ENCODE measurements at regions not wholly inside any gene's neighbourhood (a gene's known extent, or its start where the extent isn't known, plus 50 kb on each side); places are given as distances from the start of the nearest gene placed in this dataset.

DNA sequence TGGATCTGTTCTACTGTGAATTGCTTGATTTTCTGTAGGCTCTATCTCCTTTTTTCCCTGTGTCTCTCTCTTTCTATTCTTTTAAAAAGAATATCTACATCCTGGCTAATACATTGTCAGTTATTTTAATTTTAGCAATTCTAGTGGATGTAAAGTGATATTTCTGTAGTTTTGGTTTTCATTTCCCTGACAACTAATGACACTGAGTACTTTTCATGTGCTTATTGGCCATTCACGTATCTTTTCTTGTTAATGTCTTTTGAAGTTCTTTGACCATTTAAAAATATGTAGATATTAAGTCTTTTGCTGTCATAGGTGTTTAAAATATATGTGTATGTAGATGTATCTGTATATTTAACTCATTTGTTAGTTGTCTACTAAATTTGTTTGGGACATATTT lies 59.0 kb upstream of the SOX3 start:
- no peaks in the 10 kb centered on the region for H3K36me3 ChIP-seq (ENCODE audit: control insufficient read depth in 1 of 2, insufficient read depth in 2 of 2, low read depth in 1 of 2, low read length in 2 of 2)
- H2AK5ac ChIP-seq (ENCODE audit: low read length, severe bottlenecking): no peak overlapping the region
- H2BK5ac ChIP-seq (ENCODE audit: low read depth, low read length, poor library complexity, severe bottlenecking): no peak overlapping the region
- H3K27ac ChIP-seq (ENCODE audit: low read length, poor library complexity, severe bottlenecking): no peak overlapping the region
- no peak overlapping the region for H2BK15ac ChIP-seq (ENCODE audit: low read depth, poor library complexity, severe bottlenecking)
- peaks cover 2% of the 10 kb centered on the region for H3K9me3 ChIP-seq (ENCODE audit: control insufficient read depth, low read length)
- H2BK120ac ChIP-seq (ENCODE audit: low read depth, low read length): no peak overlapping the region
- no peak overlapping the region for H2AFZ ChIP-seq (ENCODE audit: low read depth, low read length)
- H3K18ac ChIP-seq (ENCODE audit: low read depth in 1 of 2, low read length in 2 of 2): no peak overlapping the region
- H2BK12ac ChIP-seq (ENCODE audit: low read length in 2 of 2): no peak overlapping the region
- H3K23ac ChIP-seq (ENCODE audit: low read length in 2 of 2): no peak overlapping the region
- no peak overlapping the region for H4K91ac ChIP-seq (ENCODE audit: low read length)
- H3K27me3 ChIP-seq (ENCODE audit: control insufficient read depth in 1 of 2, insufficient read depth in 1 of 2, low read length in 2 of 2): no peaks in the 10 kb centered on the region
- no peak overlapping the region for H3K14ac ChIP-seq (ENCODE audit: low read length in 2 of 2)
- no peak for DNase-seq
- no peak overlapping the region for H3K4me2 ChIP-seq (ENCODE audit: low read length, poor library complexity, severe bottlenecking)
- H3K9ac ChIP-seq (ENCODE audit: low read length): no peak overlapping the region
- no peak overlapping the region for H3K4ac ChIP-seq (ENCODE audit: low read depth in 1 of 2, low read length in 2 of 2)
- no peak overlapping the region for H4K8ac ChIP-seq (ENCODE audit: low read length)
- WGBS: no CpG with 5 or more reads among the region's 1 CpG
- no peaks in the 10 kb centered on the region for H3K4me1 ChIP-seq (ENCODE audit: control insufficient read depth, insufficient read depth, low read depth, low read length)
- no peak overlapping the region for H3K4me3 ChIP-seq (ENCODE audit: insufficient read depth in 1 of 2, low read depth in 1 of 2, low read length in 2 of 2)
- no peaks in the 10 kb centered on the region for H3K79me1 ChIP-seq (replicated peaks; ENCODE audit: low read length, poor library complexity, severe bottlenecking)
